ENCODE measurements at regions not wholly inside any gene's neighbourhood (a gene's known extent, or its start where the extent isn't known, plus 50 kb on each side); places are given as distances from the start of the nearest gene placed in this dataset.

DNA sequence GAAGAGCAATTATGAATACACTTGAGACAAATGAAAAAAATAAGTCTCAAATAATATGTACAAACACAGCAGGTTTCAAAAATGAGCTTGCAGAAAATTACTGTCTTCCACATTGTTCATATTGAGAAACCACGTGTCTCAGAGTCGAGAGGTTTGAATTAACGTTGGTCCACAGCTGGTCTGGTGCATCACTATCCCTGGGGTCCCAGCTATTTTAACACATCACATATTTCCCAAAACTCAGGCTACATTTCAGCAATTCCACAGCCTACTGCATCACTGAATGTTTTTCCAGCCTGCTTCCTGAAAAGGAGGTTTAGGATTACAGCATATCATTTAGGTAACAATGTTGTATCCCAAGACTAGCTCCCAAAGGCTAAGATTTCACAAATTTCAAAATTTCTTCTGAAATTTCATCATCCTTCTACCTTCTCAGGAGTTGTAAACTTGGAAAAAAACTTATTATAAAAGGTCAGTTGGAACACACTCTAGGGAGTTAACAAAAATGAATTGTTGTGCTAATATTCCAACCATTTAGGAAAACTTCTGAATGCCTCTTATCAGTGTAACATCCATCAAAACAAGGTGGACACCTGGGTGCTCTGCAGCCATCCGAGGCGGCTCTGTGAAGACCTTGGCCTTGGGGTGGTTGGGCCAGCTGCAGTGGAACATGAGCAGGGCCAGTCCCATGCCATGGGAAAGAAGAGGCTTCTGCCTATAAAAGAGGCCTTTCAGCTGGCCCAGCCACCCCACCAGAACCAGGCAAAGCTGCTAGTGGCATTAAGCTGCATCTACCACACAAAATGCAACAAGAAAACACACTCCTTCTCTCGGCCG, 198.1 kb upstream of the RBBP8 start:
- Histone ChIP-seq H3K9me2 (replicated peaks; ENCODE audit: control insufficient read depth, low read length) (no peaks in the 10 kb centered on the region), H3F3A (ENCODE audit: control insufficient read depth, insufficient read depth) (no peaks in the 10 kb centered on the region), H3K4me2 (ENCODE audit: low read length) (no peak overlapping the region), H4K20me1 (ENCODE audit: control insufficient read depth, insufficient read depth, low read depth, low read length) (no peaks in the 10 kb centered on the region), H3K79me2 (ENCODE audit: control insufficient read depth, low read length) (no peaks in the 10 kb centered on the region), H3K27me3 (ENCODE audit: control insufficient read depth, low read length) (peaks cover 2% of the 10 kb centered on the region; the same call in 1 of the 2 replicates), H3K27ac (ENCODE audit: low read depth, low read length) (no peak overlapping the region), H3K4me1 (ENCODE audit: control insufficient read depth, low read length) (no peaks in the 10 kb centered on the region), H3K36me3 (ENCODE audit: control insufficient read depth, low read length) (no peaks in the 10 kb centered on the region), H3K9me3 (ENCODE audit: control insufficient read depth, insufficient read depth, low read length) (no peaks in the 10 kb centered on the region), H3K4me3 (ENCODE audit: low read length) (no peak overlapping the region)
- TF ChIP-seq, protein P1, sequence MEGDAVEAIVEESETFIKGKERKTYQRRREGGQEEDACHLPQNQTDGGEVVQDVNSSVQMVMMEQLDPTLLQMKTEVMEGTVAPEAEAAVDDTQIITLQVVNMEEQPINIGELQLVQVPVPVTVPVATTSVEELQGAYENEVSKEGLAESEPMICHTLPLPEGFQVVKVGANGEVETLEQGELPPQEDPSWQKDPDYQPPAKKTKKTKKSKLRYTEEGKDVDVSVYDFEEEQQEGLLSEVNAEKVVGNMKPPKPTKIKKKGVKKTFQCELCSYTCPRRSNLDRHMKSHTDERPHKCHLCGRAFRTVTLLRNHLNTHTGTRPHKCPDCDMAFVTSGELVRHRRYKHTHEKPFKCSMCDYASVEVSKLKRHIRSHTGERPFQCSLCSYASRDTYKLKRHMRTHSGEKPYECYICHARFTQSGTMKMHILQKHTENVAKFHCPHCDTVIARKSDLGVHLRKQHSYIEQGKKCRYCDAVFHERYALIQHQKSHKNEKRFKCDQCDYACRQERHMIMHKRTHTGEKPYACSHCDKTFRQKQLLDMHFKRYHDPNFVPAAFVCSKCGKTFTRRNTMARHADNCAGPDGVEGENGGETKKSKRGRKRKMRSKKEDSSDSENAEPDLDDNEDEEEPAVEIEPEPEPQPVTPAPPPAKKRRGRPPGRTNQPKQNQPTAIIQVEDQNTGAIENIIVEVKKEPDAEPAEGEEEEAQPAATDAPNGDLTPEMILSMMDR (IDR thresholded peaks at IDR 0.05; ENCODE audit: low read depth, low read length, poor library complexity, severe bottlenecking), result no peak
- TF ChIP-seq EZH2phosphoT487 (IDR thresholded peaks at IDR 0.05; ENCODE audit: borderline replicate concordance, low read length), result no peak

DNA sequence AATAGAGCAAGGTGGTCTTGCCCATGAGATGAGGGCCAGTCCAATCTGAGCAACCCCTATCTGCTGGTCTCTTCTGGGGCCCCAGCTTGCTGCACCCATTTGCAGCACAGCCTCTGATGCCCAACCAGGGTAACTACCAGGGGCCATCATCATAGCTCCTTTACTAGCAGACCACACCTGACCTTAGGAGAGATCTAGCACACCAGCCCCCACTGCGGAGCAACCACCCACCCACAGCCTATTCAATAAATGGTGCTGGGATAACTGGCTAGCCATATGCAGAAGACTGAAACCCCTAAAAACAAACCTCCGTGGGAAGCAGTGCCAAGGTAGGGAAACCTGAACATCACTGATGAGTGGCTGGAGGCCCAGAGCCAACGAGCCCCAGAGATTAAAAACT, 196.1 kb upstream of the RBBP8 start:
- Histone ChIP-seq H3K79me2 (ENCODE audit: control insufficient read depth, low read length) (no peaks in the 10 kb centered on the region), H4K20me1 (ENCODE audit: control insufficient read depth, insufficient read depth, low read depth, low read length) (no peaks in the 10 kb centered on the region), H3K27ac (ENCODE audit: low read depth, low read length) (no peak overlapping the region), H3K27me3 (ENCODE audit: control insufficient read depth, low read length) (peaks cover 2% of the 10 kb centered on the region; the same call in 1 of the 2 replicates), H3F3A (ENCODE audit: control insufficient read depth, insufficient read depth) (no peaks in the 10 kb centered on the region), H3K9me3 (ENCODE audit: control insufficient read depth, insufficient read depth, low read length) (no peaks in the 10 kb centered on the region), H3K4me1 (ENCODE audit: control insufficient read depth, low read length) (no peaks in the 10 kb centered on the region), H3K4me3 (ENCODE audit: low read length) (no peak overlapping the region), H3K9me2 (replicated peaks; ENCODE audit: control insufficient read depth, low read length) (no peaks in the 10 kb centered on the region), H3K4me2 (ENCODE audit: low read length) (no peak overlapping the region), H3K36me3 (ENCODE audit: control insufficient read depth, low read length) (no peaks in the 10 kb centered on the region)
- no peak for TF ChIP-seq EZH2phosphoT487 (IDR thresholded peaks at IDR 0.05; ENCODE audit: borderline replicate concordance, low read length)
- TF ChIP-seq, protein P1 (IDR thresholded peaks at IDR 0.05; ENCODE audit: low read depth, low read length, poor library complexity, severe bottlenecking), result no peak

DNA sequence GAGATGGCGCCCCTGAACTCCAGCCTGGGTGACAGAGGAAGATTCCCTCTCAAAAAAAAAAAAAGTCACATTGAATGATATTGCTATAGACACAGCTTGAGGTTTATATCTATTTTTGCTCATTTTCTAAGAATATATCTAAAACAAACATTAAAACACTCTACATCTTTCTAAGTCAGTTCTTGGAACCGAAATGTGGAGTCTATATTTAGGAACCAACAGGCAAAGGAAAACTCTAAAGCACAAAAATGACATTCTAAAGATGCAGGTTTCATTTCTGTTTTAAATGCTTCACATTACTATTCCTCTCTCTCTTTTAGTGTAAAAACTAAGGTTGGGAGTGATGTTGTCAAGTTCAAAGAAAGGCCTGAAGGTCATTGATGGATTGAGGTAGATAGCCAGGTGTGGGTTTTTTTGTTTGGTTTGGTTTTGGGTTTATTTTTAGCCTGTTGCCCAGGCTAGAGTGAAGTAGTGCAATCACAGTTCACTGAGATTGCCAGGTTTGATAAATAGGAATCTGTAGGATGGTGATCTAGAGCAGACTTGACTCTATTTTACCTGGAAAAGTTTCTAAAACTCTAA, 194.0 kb upstream of the RBBP8 start:
- no peak for TF ChIP-seq EZH2phosphoT487 (IDR thresholded peaks at IDR 0.05; ENCODE audit: borderline replicate concordance, low read length)
- TF ChIP-seq, protein P1 (IDR thresholded peaks at IDR 0.05; ENCODE audit: low read depth, low read length, poor library complexity, severe bottlenecking), result no peak
- no peaks in the 10 kb centered on the region for H3K9me3 ChIP-seq (ENCODE audit: control insufficient read depth, insufficient read depth, low read length)
- H4K20me1 ChIP-seq (ENCODE audit: control insufficient read depth, insufficient read depth, low read depth, low read length), result no peaks in the 10 kb centered on the region
- no peaks in the 10 kb centered on the region for H3F3A ChIP-seq (ENCODE audit: control insufficient read depth, insufficient read depth)
- H3K4me2 ChIP-seq (ENCODE audit: low read length), result no peak overlapping the region
- no peak overlapping the region for H3K4me3 ChIP-seq (ENCODE audit: low read length)
- H3K27ac ChIP-seq (ENCODE audit: low read depth, low read length), result no peak overlapping the region
- H3K4me1 ChIP-seq (ENCODE audit: control insufficient read depth, low read length), result no peaks in the 10 kb centered on the region
- H3K36me3 ChIP-seq (ENCODE audit: control insufficient read depth, low read length), result no peaks in the 10 kb centered on the region
- H3K27me3 ChIP-seq (ENCODE audit: control insufficient read depth, low read length), result no peaks in the 10 kb centered on the region
- no peaks in the 10 kb centered on the region for H3K9me2 ChIP-seq (replicated peaks; ENCODE audit: control insufficient read depth, low read length)
- no peaks in the 10 kb centered on the region for H3K79me2 ChIP-seq (ENCODE audit: control insufficient read depth, low read length)

Data from DOHH2 (cell line).